CD4-positive, alpha-beta memory T cell (primary cell): ENCODE measurements at regions not wholly inside any gene's neighbourhood (a gene's known extent, or its start where the extent isn't known, plus 50 kb on each side); places are given as distances from the start of the nearest gene placed in this dataset.
A peak's percentile ranks its signal among the peaks of the same experiment; 100 is the strongest.

Experiments used
- CTCF ChIA-PET: fragments of 350-600 bp; sonication (Branson Sonifier 250); formaldehyde crosslinking; loops from one replicate; lab custom pipeline; 2021; ENCODE audit warnings: inconsistent platforms; ENCODE audit not compliant: partially characterized antibody; lab: Charles Lee
- POLR2A ChIA-PET: fragments of 350-600 bp; sonication (Branson Sonifier 250); formaldehyde crosslinking; loops from one replicate; lab custom pipeline; 2021; ENCODE audit not compliant: partially characterized antibody; lab: Charles Lee
- DNase-seq, 5 donors: peaks; one replicate each; pipeline versions ENCODE4 v3.0.0 to v3.0.0-alpha.2; 2020 to 2022; ENCODE audit warnings: mixed read lengths in 1 of 5
- H3K27ac ChIP-seq: one replicate; pipeline ENCODE4 v1.7.0; 2013; ENCODE audit warnings: low read depth, low read length
- H3K27me3 ChIP-seq: 2 replicates; pipeline ENCODE4 v1.7.0; 2013; ENCODE audit warnings: mild to moderate bottlenecking, low read length, moderate library complexity; ENCODE audit not compliant: insufficient read depth
- H3K36me3 ChIP-seq: 2 replicates; pipeline ENCODE4 v1.7.0; 2013; ENCODE audit warnings: mild to moderate bottlenecking, low read length, moderate library complexity; ENCODE audit not compliant: insufficient read depth
- H3K4me1 ChIP-seq: 2 replicates; pipeline ENCODE4 v1.7.0; 2013; ENCODE audit warnings: mild to moderate bottlenecking, low read length, moderate library complexity; ENCODE audit not compliant: insufficient read depth
- H3K4me3 ChIP-seq, 2 donors: one replicate each; pipeline ENCODE4 v1.7.0; 2013; ENCODE audit warnings: low read length in 2 of 2, mild to moderate bottlenecking in 1 of 2
- H3K9me3 ChIP-seq, 2 donors: one replicate each; pipeline ENCODE4 v1.7.0; 2013; ENCODE audit warnings: low read length in 2 of 2, control low read depth in 1 of 2; ENCODE audit not compliant: control insufficient read depth in 1 of 2
- H3K27ac Mint-ChIP-seq, 7 donors: one replicate each; pipeline ENCODE4 v1.8.0; 2020 to 2021; ENCODE audit warnings: mixed read lengths in 7 of 7, mild to moderate bottlenecking in 6 of 7, inconsistent platforms in 3 of 7, moderate library complexity in 3 of 7
- H3K27me3 Mint-ChIP-seq, 2 donors: one replicate each; pipeline ENCODE4 v1.8.0; 2020 to 2021; ENCODE audit warnings: mixed read lengths in 2 of 2
- H3K36me3 Mint-ChIP-seq, 2 donors: one replicate each; pipeline ENCODE4 v1.8.0; 2020 to 2021; ENCODE audit warnings: mixed read lengths in 2 of 2, inconsistent platforms in 1 of 2, mild to moderate bottlenecking in 1 of 2
- H3K4me1 Mint-ChIP-seq, 4 donors: one replicate each; pipeline ENCODE4 v1.8.0; 2020 to 2021; ENCODE audit warnings: mixed read lengths in 4 of 4, mild to moderate bottlenecking in 1 of 4
- H3K4me3 Mint-ChIP-seq, 8 donors: one replicate each; pipeline ENCODE4 v1.8.0; 2020 to 2021; ENCODE audit warnings: mixed read lengths in 8 of 8, mild to moderate bottlenecking in 7 of 8, moderate library complexity in 6 of 8, inconsistent platforms in 3 of 8
- H3K9me3 Mint-ChIP-seq, 8 donors: one replicate each; pipeline ENCODE4 v1.8.0; 2020 to 2021; ENCODE audit warnings: mixed read lengths in 8 of 8, mild to moderate bottlenecking in 5 of 8, inconsistent platforms in 3 of 8, moderate library complexity in 1 of 8
- intact Hi-C: fragments of 100-400 bp; cut with micrococcal nuclease; formaldehyde crosslinking; loops from one replicate; pipeline ENCODE4 v1.15.1; 2023

DNA sequence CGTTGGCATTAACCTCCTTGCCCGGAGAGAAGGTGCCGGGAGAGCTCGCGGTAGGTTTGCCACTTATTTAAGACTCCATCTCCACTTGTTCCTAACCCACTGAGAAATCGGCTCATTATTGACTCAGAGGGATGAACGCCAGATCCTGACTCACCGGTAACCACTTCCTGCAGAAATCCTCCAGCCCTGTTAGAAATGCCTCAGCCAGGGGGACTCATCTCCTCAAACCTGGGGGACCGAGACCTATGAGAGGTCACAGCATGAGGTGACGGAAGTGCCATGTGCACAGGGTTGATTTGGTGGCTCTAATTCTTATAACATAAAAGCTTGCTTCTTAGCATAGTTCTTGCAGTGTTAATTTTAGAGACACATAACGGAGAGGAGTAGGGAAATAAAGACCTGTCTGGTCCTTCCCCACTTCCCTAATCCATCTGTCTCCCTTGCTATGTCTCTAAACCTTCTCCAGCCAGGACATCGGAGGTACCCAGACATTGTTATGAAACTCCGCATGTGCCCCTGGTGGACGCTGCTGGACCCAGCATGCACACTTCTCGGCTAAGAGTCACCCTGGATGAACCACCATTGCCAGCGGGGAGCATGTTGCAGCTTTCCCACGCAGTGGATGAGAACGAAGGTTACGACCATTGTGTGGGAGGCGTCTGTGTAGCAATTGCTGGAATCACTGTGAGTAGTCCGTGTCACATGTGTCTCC, 158.9 kb downstream of the EFNB2 start:
- H3K4me3 Mint-ChIP-seq: no peak overlapping the region
- no peaks in the 10 kb centered on the region for H3K4me1 ChIP-seq
- H3K9me3 ChIP-seq: no peaks in the 10 kb centered on the region
- ChIA-PET POLR2A (no interaction called here), CTCF (no interaction called here)
- peaks cover 0 to 2% of the 10 kb centered on the region in 2 donors for H3K27me3 Mint-ChIP-seq
- no peaks in the 10 kb centered on the region for H3K36me3 Mint-ChIP-seq
- intact Hi-C loops: no loop called here
- H3K27me3 ChIP-seq: no peaks in the 10 kb centered on the region
- DNase-seq: no peak
- no peak overlapping the region for H3K4me3 ChIP-seq
- no peak overlapping the region for H3K27ac ChIP-seq
- H3K36me3 ChIP-seq: no peaks in the 10 kb centered on the region
- peaks cover 0 to 4% (median 0%) of the 10 kb centered on the region in 8 donors for H3K9me3 Mint-ChIP-seq
- H3K4me1 Mint-ChIP-seq: no peaks in the 10 kb centered on the region
- H3K27ac Mint-ChIP-seq: no peak overlapping the region

DNA sequence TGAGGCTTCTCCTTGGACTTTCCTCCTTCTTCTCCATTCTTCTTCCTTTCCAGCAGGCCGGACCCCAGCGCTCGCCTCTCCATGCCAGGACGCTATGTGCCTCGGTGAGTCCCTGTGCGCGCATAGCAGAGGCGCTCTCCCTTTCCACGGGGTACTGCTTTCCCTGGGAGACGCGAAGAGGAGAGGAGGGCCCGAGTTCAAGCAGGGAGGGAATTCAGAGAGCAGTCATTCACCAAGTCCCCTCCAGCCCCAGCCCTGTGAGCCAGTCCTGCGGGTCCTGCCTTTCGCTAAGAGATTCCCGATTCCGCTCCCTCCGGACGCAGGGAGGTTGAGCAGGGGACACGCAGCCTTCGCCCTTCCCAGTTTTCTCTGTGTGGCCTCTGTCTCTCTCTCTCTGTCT, 160.4 kb downstream of the EFNB2 start:
- intact Hi-C loops: no loop called here
- Mint-ChIP-seq H3K27ac (no peak overlapping the region), H3K36me3 (no peaks in the 10 kb centered on the region), H3K4me1 (no peaks in the 10 kb centered on the region), H3K27me3 (peaks cover 1 to 6% of the 10 kb centered on the region in 2 donors), H3K4me3 (no peak overlapping the region), H3K9me3 (peaks cover 0 to 4% (median 0%) of the 10 kb centered on the region in 8 donors)
- no peaks in the 10 kb centered on the region for H3K4me1 ChIP-seq
- POLR2A ChIA-PET: no interaction called here
- no peak for DNase-seq
- no peaks in the 10 kb centered on the region for H3K36me3 ChIP-seq
- no peaks in the 10 kb centered on the region for H3K27me3 ChIP-seq
- no peak overlapping the region for H3K27ac ChIP-seq
- H3K4me3 ChIP-seq: no peak overlapping the region
- no peaks in the 10 kb centered on the region for H3K9me3 ChIP-seq
- CTCF ChIA-PET: no interaction called here

DNA sequence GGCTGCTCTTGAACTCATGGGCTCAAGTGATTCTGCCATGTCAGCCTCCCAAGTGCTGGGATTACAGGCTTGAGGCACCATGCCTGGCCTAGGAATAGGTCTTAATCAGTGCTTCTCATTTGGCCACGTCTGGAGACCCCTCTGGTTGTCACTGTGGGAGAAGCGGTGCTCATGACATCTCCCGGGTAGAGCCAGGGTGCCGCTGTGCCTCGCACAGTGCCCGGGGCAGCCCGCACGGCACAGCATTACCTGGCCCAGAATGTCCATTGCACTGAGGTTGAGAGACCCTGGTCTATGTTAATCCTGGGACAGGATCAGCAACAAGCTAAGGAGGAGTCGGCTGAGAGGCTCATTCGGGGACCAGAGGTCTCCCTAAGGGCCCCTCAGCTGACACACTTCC, 160.8 kb downstream of the EFNB2 start:
- Histone ChIP-seq H3K9me3 (no peaks in the 10 kb centered on the region), H3K27ac (no peak overlapping the region), H3K4me1 (no peaks in the 10 kb centered on the region), H3K36me3 (no peaks in the 10 kb centered on the region), H3K27me3 (no peaks in the 10 kb centered on the region), H3K4me3 (no peak overlapping the region)
- DNase-seq: no peak
- CTCF ChIA-PET: interaction anchor here (0.7 kb wide), 1 partner anchor 390 kb away, joined by 3 read pairs; no protein-coding TSS in a partner anchor
- POLR2A ChIA-PET: no interaction called here
- intact Hi-C loops: no loop called here
- Mint-ChIP-seq H3K36me3 (no peaks in the 10 kb centered on the region), H3K27me3 (peaks cover 1 to 6% of the 10 kb centered on the region in 2 donors), H3K27ac (no peak overlapping the region), H3K4me1 (no peaks in the 10 kb centered on the region), H3K9me3 (peaks cover 0 to 4% (median 0%) of the 10 kb centered on the region in 8 donors), H3K4me3 (no peak overlapping the region)

DNA sequence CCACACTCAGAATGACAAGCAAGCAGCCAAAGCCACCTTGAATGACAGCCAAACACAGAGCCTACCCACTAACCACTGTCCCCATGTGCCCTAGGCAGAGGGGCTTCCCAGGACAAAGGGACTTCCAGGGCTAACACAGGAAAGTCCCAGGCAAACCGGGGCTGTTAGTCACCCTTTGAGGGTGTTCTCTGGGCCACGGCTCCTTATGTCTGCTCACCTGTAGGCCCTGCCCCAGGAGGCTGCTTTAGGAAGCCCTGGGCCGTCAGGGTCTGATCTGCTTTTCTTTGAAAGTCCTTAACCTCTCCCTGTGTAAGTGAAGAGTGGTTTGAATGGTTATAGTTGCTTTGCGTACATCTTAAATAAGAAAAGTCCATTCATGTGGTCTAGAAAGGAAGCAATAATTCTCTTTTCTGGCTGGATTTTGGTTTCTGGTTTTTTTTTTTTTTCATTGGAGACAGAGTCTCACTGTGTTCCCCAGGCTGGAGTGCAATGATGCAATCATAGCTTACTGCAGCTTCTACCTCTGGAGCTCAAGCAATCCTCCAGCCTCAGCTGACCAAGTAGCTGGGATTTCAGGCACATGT, 161.4 kb downstream of the EFNB2 start:
- DNase-seq: no peak
- H3K27me3 Mint-ChIP-seq: peaks cover 1 to 6% of the 10 kb centered on the region in 2 donors
- POLR2A ChIA-PET: no interaction called here
- CTCF ChIA-PET: interaction anchor here (0.7 kb wide), 1 partner anchor 390 kb away, joined by 3 read pairs; no protein-coding TSS in a partner anchor
- Histone ChIP-seq H3K4me3 (no peak overlapping the region), H3K27me3 (no peaks in the 10 kb centered on the region), H3K9me3 (no peaks in the 10 kb centered on the region), H3K4me1 (no peaks in the 10 kb centered on the region), H3K27ac (no peak overlapping the region), H3K36me3 (no peaks in the 10 kb centered on the region)
- H3K36me3 Mint-ChIP-seq: no peaks in the 10 kb centered on the region
- no peaks in the 10 kb centered on the region for H3K4me1 Mint-ChIP-seq
- H3K27ac Mint-ChIP-seq: peak overlapping the region in 1 of 7 donors; percentile 7
- peaks cover 0 to 4% (median 0%) of the 10 kb centered on the region in 8 donors for H3K9me3 Mint-ChIP-seq
- intact Hi-C loops: no loop called here
- no peak overlapping the region for H3K4me3 Mint-ChIP-seq

DNA sequence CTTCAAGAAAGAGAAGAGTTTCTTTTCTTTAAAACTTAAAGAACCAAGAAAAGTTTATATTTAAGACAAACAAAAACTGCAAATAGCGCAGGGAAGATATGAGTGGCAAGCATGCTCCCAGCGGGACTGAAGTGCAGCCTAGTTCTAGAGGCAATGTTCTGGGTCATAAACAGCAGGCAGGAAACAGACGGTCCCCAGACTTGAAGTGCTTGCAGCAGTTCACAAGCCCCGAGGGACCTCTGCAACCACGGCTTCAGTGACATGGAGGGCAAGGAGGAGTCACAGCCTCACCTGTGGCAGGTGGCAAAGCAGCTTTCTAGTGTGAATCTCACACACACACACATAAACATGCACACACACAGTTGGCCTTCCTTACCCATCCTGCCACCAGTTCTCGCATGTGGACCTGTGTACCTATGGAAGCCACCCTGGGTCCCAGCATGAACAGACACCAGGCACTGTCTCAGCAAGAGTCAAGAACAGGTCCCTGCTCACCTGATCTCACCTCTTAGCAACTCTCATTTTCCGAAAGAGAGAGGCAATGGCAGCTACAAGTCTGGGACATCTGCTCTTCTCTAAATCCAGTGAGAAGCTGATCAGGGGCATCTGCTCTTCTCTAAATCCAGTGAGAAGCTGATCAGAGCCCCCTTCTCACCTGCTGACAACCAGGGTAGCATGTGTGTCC, 162.0 kb downstream of the EFNB2 start:
- H3K27me3 ChIP-seq: no peaks in the 10 kb centered on the region
- H3K36me3 ChIP-seq: no peaks in the 10 kb centered on the region
- no peak overlapping the region for H3K4me3 Mint-ChIP-seq
- no peaks in the 10 kb centered on the region for H3K4me1 Mint-ChIP-seq
- H3K27me3 Mint-ChIP-seq: peaks cover 1 to 6% of the 10 kb centered on the region in 2 donors
- no peaks in the 10 kb centered on the region for H3K9me3 Mint-ChIP-seq
- ChIA-PET POLR2A (no interaction called here), CTCF (no interaction called here)
- H3K4me1 ChIP-seq: no peaks in the 10 kb centered on the region
- no peak overlapping the region for H3K27ac Mint-ChIP-seq
- no peaks in the 10 kb centered on the region for H3K9me3 ChIP-seq
- H3K36me3 Mint-ChIP-seq: no peaks in the 10 kb centered on the region
- DNase-seq: no peak
- H3K27ac ChIP-seq: no peak overlapping the region
- intact Hi-C loops: no loop called here
- no peak overlapping the region for H3K4me3 ChIP-seq

DNA sequence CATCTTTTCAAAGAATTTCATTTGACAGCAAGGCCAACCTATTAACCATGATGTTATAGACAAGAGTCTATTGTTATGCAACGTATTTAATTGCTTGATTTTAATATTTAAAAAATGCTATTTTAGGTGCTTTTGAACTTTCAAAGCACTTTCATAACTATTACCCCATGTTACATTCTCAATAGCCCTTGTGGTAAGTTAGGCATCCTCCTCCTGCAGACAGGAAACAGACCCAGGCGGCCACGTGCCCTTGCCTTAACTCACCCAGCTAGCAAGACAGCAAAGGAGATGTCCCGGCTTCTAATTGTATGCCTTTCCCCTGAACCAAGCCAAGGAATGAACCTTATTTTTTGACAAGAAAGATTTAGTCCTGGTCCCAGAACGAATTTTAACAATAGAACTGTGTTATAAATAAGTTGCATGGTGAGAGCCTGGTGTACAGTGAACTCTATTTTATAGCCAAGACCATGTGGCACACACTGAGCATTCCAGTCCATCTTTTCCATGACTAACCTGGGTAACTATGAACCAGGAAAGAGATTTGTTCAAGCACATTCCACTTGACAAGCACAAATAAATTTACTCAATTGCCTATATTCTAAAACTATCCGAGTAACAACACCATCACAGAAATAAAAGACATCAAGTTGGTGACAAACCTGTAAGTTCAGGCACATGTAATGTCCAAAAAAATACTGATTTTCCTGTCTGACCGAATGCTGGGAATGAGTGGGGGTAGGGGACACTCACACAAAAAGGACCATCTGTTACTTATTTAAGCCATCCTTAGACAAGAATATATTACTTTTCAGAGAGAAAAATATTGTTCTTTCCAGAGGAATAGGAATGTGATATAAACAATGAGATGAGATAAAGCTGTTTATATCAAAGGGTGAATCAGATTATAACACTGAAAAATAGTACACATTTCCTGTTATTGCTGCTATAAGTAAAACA, 163.0 kb downstream of the EFNB2 start:
- H3K27ac ChIP-seq: no peak overlapping the region

More for the DNA sequence above, 163.0 kb downstream of the EFNB2 start:
- Histone ChIP-seq H3K4me1 (no peaks in the 10 kb centered on the region), H3K9me3 (no peaks in the 10 kb centered on the region), H3K36me3 (no peaks in the 10 kb centered on the region), H3K4me3 (no peak overlapping the region), H3K27me3 (no peaks in the 10 kb centered on the region)
- intact Hi-C loops: no loop called here
- H3K27me3 Mint-ChIP-seq: peaks cover 1 to 6% of the 10 kb centered on the region in 2 donors
- POLR2A ChIA-PET: no interaction called here
- H3K27ac Mint-ChIP-seq: no peak overlapping the region
- no peaks in the 10 kb centered on the region for H3K36me3 Mint-ChIP-seq
- no peak overlapping the region for H3K4me3 Mint-ChIP-seq
- peaks cover 0 to 2% (median 0%) of the 10 kb centered on the region in 8 donors for H3K9me3 Mint-ChIP-seq
- CTCF ChIA-PET: no interaction called here
- DNase-seq: no peak
- no peaks in the 10 kb centered on the region for H3K4me1 Mint-ChIP-seq
